HepG2 (cell line): ENCODE measurements at regions not wholly inside any gene's neighbourhood (a gene's known extent, or its start where the extent isn't known, plus 50 kb on each side); places are given as distances from the start of the nearest gene placed in this dataset.

ENCODE experiments used
- BHLHE40 ChIP-seq: IDR thresholded peaks from 2 replicates; pipeline ENCODE4 v1.6.1; 2011; ENCODE audit warnings: low read length, improper control_type of control experiment
- CBX2 ChIP-seq, 2 experiments: fragments of 200-600 bp in 1 of 2; sonication (generic); formaldehyde crosslinking in 1 of 2; IDR thresholded peaks; 2 replicates each; pipeline versions ENCODE4 v1.7.0 to v1.8.1; 2018 to 2022; ENCODE audit warnings: low read depth in 2 of 2, low read length in 1 of 2, mild to moderate bottlenecking in 1 of 2, missing genetic modification reagents in 1 of 2
- CEBPB ChIP-seq: IDR thresholded peaks from 2 replicates; pipeline ENCODE4 v1.6.1; 2011; ENCODE audit warnings: low read depth, low read length, improper control_type of control experiment, borderline replicate concordance
- CTCF ChIP-seq: sonication (generic); formaldehyde crosslinking; IDR thresholded peaks from 2 replicates; pipeline ENCODE4 v1.5.0; 2020; ENCODE audit warnings: mild to moderate bottlenecking, missing genetic modification reagents, moderate library complexity
- HNRNPUL1 ChIP-seq: fragments of 200-400 bp; formaldehyde crosslinking; IDR thresholded peaks from 2 replicates; pipeline ENCODE4 v1.6.1; 2017; ENCODE audit warnings: low read depth, mild to moderate bottlenecking, low read length, moderate library complexity
- MAZ ChIP-seq, 2 experiments: sonication (generic) in 1 of 2; formaldehyde crosslinking in 1 of 2; IDR thresholded peaks; 2 replicates each; pipeline versions ENCODE4 v1.5.0 to v1.6.1; 2012 to 2020; ENCODE audit warnings: low read depth in 2 of 2, mild to moderate bottlenecking in 2 of 2, borderline replicate concordance in 1 of 2, improper control_type of control experiment in 1 of 2, low read length in 1 of 2, missing genetic modification reagents in 1 of 2, moderate library complexity in 1 of 2
- MBD4 ChIP-seq: IDR thresholded peaks from 2 replicates; pipeline ENCODE4 v1.6.1; 2012; ENCODE audit warnings: low read length, inconsistent platforms, borderline replicate concordance
- NFE2L1 ChIP-seq: sonication (generic); formaldehyde crosslinking; IDR thresholded peaks from 2 replicates; pipeline ENCODE4 v1.4.0; 2020; ENCODE audit warnings: missing genetic modification reagents, mild to moderate bottlenecking, borderline replicate concordance
- NFYB ChIP-seq: sonication (generic); formaldehyde crosslinking; IDR thresholded peaks from 2 replicates; pipeline ENCODE4 v1.4.0; 2020; ENCODE audit warnings: missing genetic modification reagents
- POLR2A ChIP-seq, 2 experiments: IDR thresholded peaks; 2 replicates each; pipeline ENCODE4 v1.6.1; 2011; ENCODE audit warnings: low read depth in 2 of 2, low read length in 2 of 2, mild to moderate bottlenecking in 1 of 2, moderate library complexity in 1 of 2; ENCODE audit not compliant: insufficient read depth in 1 of 2

GRCh38 chr13:73767191-73767741 is 366.9 kb downstream of the KLF12 start:
- TF ChIP-seq NFE2L1 (CRISPR knock-in tag) (no peak), BHLHE40 (no peak), CTCF (CRISPR knock-in tag) (no peak), POLR2A (IDR thresholded peaks at IDR 0.05; ENCODE audit: insufficient read depth in 1 of 2, low read depth in 2 of 2, low read length in 2 of 2) (no peak), CEBPB (no peak; the same call in 1 of the 2 replicates), MBD4 (no peak), HNRNPUL1 (no peak), MAZ (IDR thresholded peaks at IDR 0.05; ENCODE audit: borderline replicate concordance, low read depth, low read length) (no peak), MAZ (CRISPR knock-in tag; IDR thresholded peaks at IDR 0.05; ENCODE audit: low read depth) (no peak), CBX2 (IDR thresholded peaks at IDR 0.05; ENCODE audit: low read depth, low read length) (no peak), CBX2 (CRISPR knock-in tag; IDR thresholded peaks at IDR 0.05; ENCODE audit: low read depth) (no peak), NFYB (CRISPR knock-in tag) (no peak)
